ENCODE measurements at regions not wholly inside any gene's neighbourhood (a gene's known extent, or its start where the extent isn't known, plus 50 kb on each side); places are given as distances from the start of the nearest gene placed in this dataset.

DNA sequence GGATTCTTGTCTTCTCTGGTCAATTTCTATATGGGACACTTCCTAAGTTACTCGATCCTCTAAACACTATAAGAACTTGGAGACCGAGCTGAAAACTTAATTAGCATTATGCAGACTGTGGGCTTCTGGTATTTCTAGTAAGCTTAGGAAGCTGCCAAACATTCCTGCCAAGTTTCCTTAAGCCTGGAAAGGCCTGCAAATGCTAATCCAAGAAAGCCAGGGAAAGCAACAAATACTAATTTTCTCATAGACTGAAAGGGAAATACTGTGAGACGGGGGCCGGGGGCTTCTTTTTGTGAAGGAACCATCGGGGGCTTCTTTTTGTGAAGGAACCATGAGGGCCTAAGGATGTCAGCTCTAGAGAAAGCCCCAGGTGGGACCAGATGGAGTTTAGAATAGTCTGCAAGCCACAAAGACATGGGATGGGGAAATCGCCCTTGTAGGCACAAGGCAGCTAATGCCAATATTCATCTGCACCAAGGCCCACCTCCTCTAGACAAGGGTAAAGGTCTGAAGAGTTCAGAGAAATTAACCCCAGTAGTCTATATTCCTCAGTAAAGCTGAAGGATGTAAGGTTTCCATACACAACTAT, 332.4 kb upstream of the PRDM1 start:
- DNase-seq (ENCODE audit: insufficient read length, low spot score) = no peak
- TF ChIP-seq SPI1 (IDR thresholded peaks at IDR 0.05; ENCODE audit: low read depth, low read length) (no peak), POLR2AphosphoS5 (IDR thresholded peaks at IDR 0.05; ENCODE audit: low read depth, low read length) (no peak), POLR2A (IDR thresholded peaks at IDR 0.05; ENCODE audit: low read depth, low read length) (no peak), TAF1 (IDR thresholded peaks at IDR 0.05; ENCODE audit: low read depth, low read length) (no peak), PAX5 (IDR thresholded peaks at IDR 0.05; ENCODE audit: insufficient read depth, low read length, severe bottlenecking) (no peak), POU2F2 (IDR thresholded peaks at IDR 0.05; ENCODE audit: low read depth, low read length) (no peak)
- no peak for FAIRE-seq

DNA sequence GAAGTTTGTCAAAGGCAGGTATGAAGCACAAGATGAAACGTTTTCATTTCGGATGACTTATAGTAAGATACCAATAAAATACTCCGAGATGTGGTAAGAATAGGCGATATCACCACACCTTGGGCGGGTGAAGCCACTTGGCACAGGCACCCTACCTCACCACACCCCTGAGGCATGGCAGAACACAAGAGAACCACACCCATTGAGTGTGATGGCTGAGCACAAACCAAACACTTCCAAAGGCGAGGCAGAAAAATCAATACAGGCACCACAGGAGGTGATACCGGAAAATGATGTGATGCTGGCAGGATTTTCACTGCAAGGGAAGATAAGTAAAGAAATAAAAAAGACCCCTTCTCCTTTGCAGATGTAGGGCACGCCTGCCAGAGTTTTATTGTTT, 332.9 kb upstream of the PRDM1 start:
- FAIRE-seq (no peak), DNase-seq (ENCODE audit: insufficient read length, low spot score) (no peak)
- no peak for TF ChIP-seq POLR2A (IDR thresholded peaks at IDR 0.05; ENCODE audit: low read depth, low read length)
- no peak for TF ChIP-seq PAX5 (IDR thresholded peaks at IDR 0.05; ENCODE audit: insufficient read depth, low read length, severe bottlenecking)
- no peak for TF ChIP-seq SPI1 (IDR thresholded peaks at IDR 0.05; ENCODE audit: low read depth, low read length)
- TF ChIP-seq POLR2AphosphoS5 (IDR thresholded peaks at IDR 0.05; ENCODE audit: low read depth, low read length) = no peak
- no peak for TF ChIP-seq POU2F2 (IDR thresholded peaks at IDR 0.05; ENCODE audit: low read depth, low read length)
- no peak for TF ChIP-seq TAF1 (IDR thresholded peaks at IDR 0.05; ENCODE audit: low read depth, low read length)

DNA sequence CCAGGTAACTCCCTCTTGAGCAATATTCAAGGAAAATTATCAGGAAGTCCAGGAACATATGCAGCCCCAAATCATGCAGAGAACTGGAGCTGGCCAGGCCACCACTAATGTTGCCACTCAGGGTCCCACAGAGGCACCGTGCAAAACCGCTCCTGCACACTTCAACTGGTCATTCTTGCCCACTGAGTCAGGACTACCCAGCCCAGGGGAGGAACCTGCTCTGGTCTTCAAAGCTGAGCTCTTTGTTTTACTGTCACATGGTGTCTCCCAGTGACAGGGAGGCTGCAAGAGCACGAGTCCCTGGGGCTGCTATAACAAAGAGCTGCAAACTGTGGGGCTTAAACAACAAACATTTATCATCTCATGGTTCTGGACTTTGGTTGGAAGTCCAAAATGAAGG, 336.0 kb upstream of the PRDM1 start:
- DNase-seq (ENCODE audit: insufficient read length, low spot score) (no peak), FAIRE-seq (no peak)
- TF ChIP-seq POLR2A (IDR thresholded peaks at IDR 0.05; ENCODE audit: low read depth, low read length) (no peak), PAX5 (IDR thresholded peaks at IDR 0.05; ENCODE audit: insufficient read depth, low read length, severe bottlenecking) (no peak), POU2F2 (IDR thresholded peaks at IDR 0.05; ENCODE audit: low read depth, low read length) (no peak), TAF1 (IDR thresholded peaks at IDR 0.05; ENCODE audit: low read depth, low read length) (no peak), SPI1 (IDR thresholded peaks at IDR 0.05; ENCODE audit: low read depth, low read length) (no peak), POLR2AphosphoS5 (IDR thresholded peaks at IDR 0.05; ENCODE audit: low read depth, low read length) (no peak)

DNA sequence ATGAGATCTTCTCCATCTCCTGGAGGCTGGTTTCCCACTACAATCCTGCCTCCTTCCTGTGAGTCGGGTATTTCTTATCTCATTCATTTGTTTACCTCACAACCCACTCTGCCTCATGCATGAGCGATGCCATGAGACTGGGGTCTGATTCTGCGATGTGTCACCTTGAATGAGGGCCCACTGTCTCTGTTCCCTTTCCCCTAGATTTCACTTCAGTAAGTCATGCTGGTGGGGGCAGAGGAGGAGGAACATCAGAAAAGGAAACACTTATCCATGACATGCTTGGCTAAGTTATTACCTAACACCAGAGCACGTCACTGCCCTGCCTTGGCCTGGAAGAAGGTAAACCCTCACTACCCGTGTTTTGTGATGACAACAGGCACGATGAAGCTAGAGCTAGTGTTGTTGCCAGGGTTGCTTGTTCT, 337.4 kb upstream of the PRDM1 start:
- no peak for DNase-seq (ENCODE audit: insufficient read length, low spot score)
- FAIRE-seq = no peak
- TF ChIP-seq PAX5 (IDR thresholded peaks at IDR 0.05; ENCODE audit: insufficient read depth, low read length, severe bottlenecking) (no peak), POU2F2 (IDR thresholded peaks at IDR 0.05; ENCODE audit: low read depth, low read length) (no peak), POLR2AphosphoS5 (IDR thresholded peaks at IDR 0.05; ENCODE audit: low read depth, low read length) (no peak), TAF1 (IDR thresholded peaks at IDR 0.05; ENCODE audit: low read depth, low read length) (no peak), POLR2A (IDR thresholded peaks at IDR 0.05; ENCODE audit: low read depth, low read length) (no peak), SPI1 (IDR thresholded peaks at IDR 0.05; ENCODE audit: low read depth, low read length) (no peak)

DNA sequence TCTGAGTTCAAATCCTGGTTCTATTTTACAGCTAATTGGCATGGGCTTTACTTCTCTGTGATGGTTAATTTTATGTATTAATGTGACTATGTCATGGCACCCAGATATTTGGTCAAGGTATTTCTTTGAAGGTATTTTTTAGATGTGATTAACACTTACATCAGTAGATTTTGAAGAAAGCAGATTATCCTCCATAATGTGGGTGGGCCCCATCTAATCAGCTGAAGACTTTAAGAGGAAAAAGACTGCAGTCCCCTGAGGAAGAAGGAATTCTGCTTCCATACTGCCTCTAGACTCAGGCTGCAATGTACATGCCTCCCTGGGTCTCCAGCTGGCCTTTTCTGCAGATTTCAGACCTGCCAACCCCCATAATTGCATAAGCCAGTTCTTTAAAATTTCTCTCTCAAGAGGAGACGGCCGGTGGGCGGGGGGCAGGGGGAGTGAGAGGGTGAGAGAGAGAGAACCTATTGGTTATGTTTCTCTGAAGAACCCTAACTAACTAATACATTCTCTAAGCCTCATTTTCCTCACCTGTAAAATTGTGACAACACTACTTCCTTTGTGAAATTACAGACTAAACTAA, 338.2 kb upstream of the PRDM1 start:
- TF ChIP-seq POLR2A (IDR thresholded peaks at IDR 0.05; ENCODE audit: low read depth, low read length) = no peak
- TF ChIP-seq PAX5 (IDR thresholded peaks at IDR 0.05; ENCODE audit: insufficient read depth, low read length, severe bottlenecking) = no peak
- no peak for TF ChIP-seq POU2F2 (IDR thresholded peaks at IDR 0.05; ENCODE audit: low read depth, low read length)
- no peak for FAIRE-seq
- DNase-seq (ENCODE audit: insufficient read length, low spot score) = no peak

DNA sequence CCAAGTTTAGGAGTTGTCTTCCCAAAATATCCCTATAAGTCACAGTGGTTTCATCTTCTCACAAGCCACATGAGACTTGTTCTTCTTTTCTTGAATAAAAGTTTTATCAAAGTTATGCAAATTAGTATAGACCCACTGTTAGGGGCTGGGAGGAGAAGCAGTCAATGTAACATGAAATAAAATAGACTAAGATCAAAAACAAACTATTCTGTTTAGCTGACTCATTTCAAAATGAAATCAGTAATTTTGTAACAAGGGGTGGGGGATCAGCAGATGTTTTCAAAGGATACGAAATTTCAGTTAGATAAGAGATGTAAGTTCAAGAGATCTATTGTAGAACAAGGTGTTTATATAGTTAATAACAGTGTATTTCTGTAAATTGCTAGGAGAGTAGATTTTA, 339.6 kb upstream of the PRDM1 start:
- TF ChIP-seq SPI1 (IDR thresholded peaks at IDR 0.05; ENCODE audit: low read depth, low read length) = no peak
- TF ChIP-seq POU2F2 (IDR thresholded peaks at IDR 0.05; ENCODE audit: low read depth, low read length) = no peak
- no peak for DNase-seq (ENCODE audit: insufficient read length, low spot score)
- FAIRE-seq = no peak

DNA sequence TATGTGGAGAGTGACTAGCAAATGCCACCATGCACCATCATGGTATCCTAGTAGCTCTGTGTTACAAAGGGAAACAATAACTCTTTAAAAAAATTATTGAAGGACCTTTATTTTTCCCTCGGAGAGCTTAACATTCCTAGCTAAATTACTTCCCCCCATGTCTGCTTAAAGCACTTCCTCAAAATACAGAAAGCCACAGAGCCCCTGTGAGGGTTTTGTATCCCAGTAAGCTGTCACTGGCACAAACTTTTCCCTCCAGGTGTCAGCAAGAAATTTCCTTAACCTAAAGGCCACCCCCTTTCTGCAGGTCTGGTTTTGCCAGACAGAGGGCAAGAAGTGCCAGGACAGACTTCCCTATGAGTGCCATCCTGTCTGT, 340.0 kb upstream of the PRDM1 start:
- FAIRE-seq (no peak), DNase-seq (ENCODE audit: insufficient read length, low spot score) (no peak)
- TF ChIP-seq POU2F2 (IDR thresholded peaks at IDR 0.05; ENCODE audit: low read depth, low read length) (no peak), POLR2A (IDR thresholded peaks at IDR 0.05; ENCODE audit: low read depth, low read length) (no peak), PAX5 (IDR thresholded peaks at IDR 0.05; ENCODE audit: insufficient read depth, low read length, severe bottlenecking) (no peak), POLR2AphosphoS5 (IDR thresholded peaks at IDR 0.05; ENCODE audit: low read depth, low read length) (no peak), TAF1 (IDR thresholded peaks at IDR 0.05; ENCODE audit: low read depth, low read length) (no peak), SPI1 (IDR thresholded peaks at IDR 0.05; ENCODE audit: low read depth, low read length) (0 out of 2 replicates have a peak, but pooled peaks have one; percentile 46)

DNA sequence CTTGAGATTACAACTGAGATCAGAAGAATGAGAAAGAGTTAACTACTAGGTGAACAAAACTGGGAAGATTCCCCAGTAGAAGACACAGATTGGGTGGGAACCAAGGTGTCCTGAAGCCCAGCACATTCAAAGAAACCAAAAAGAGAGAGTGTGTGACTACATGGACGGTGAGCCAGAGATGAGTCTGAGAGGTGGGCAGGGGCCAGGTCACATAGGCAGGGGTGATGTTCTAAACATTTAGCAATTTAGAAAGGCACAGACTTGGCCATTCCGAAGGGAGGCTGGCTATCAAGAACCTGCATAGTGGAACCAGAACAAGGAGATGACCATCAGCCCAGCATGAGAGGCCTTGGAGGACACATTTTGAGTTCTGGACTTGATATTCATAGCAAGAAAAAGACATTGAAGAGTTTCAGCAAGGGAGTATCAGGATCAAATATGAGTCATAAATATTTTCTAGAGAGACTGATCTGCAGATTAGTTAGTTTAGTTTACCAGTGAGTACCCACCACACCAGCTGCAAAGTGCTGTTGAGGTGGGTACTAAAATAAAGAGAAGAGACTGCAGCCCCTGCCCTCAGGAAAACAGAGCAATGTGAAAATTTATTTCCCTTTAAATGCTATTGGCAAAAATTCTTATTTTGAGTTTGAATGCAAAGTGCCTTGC, 340.5 kb upstream of the PRDM1 start:
- DNase-seq (ENCODE audit: insufficient read length, low spot score) (no peak), FAIRE-seq (no peak)
- TF ChIP-seq PAX5 (IDR thresholded peaks at IDR 0.05; ENCODE audit: insufficient read depth, low read length, severe bottlenecking) (no peak), POLR2AphosphoS5 (IDR thresholded peaks at IDR 0.05; ENCODE audit: low read depth, low read length) (no peak), TAF1 (IDR thresholded peaks at IDR 0.05; ENCODE audit: low read depth, low read length) (no peak), POLR2A (IDR thresholded peaks at IDR 0.05; ENCODE audit: low read depth, low read length) (no peak), SPI1 (IDR thresholded peaks at IDR 0.05; ENCODE audit: low read depth, low read length) (no peak), POU2F2 (IDR thresholded peaks at IDR 0.05; ENCODE audit: low read depth, low read length) (no peak)

DNA sequence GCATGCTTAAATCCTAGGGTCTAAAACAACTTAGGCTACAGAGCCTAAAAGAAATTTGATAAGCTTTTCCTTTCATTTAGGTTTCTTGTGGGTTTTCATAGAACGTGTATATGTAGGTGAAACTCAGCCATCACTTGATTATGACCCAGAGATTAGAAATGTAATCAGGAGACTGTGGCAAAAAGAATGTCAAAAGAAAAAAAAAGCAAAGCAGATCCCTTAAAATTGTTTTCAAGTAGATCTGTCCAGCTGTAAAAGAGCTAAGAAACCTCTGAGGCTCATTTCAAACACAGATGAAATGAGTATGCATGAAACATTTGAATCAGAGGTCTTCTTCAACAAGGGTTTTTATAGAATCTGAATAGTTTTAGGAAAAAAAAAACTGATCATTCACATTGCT, 341.3 kb upstream of the PRDM1 start:
- no peak for DNase-seq (ENCODE audit: insufficient read length, low spot score)
- TF ChIP-seq POLR2AphosphoS5 (IDR thresholded peaks at IDR 0.05; ENCODE audit: low read depth, low read length) (no peak), PAX5 (IDR thresholded peaks at IDR 0.05; ENCODE audit: insufficient read depth, low read length, severe bottlenecking) (no peak), TAF1 (IDR thresholded peaks at IDR 0.05; ENCODE audit: low read depth, low read length) (no peak), POLR2A (IDR thresholded peaks at IDR 0.05; ENCODE audit: low read depth, low read length) (no peak), SPI1 (IDR thresholded peaks at IDR 0.05; ENCODE audit: low read depth, low read length) (no peak), POU2F2 (IDR thresholded peaks at IDR 0.05; ENCODE audit: low read depth, low read length) (no peak)
- FAIRE-seq = no peak

Data from GM12891 (cell line).